HG02884 (cell line): ENCODE measurements at regions not wholly inside any gene's neighbourhood (a gene's known extent, or its start where the extent isn't known, plus 50 kb on each side); places are given as distances from the start of the nearest gene placed in this dataset.

Experiments
- ATAC-seq: cut with Tn5 transposase; IDR thresholded peaks from one replicate; pipeline ENCODE4 v1.9.1; 2021; ENCODE audit warnings: mild to moderate bottlenecking, moderate library complexity; ENCODE audit not compliant: unreplicated experiment

GRCh38 chr13:73860501-73860900, 273.7 kb downstream of the KLF12 start:
- ATAC-seq, result no peak

GRCh38 chr13:73859841-73860240, 274.4 kb downstream of the KLF12 start:
- no peak for ATAC-seq

GRCh38 chr13:73857106-73857505, 277.1 kb downstream of the KLF12 start:
- no peak for ATAC-seq

GRCh38 chr13:73851104-73851503, 283.1 kb downstream of the KLF12 start:
- ATAC-seq, result peak; percentile 67

GRCh38 chr13:73850104-73850873, 283.9 kb downstream of the KLF12 start:
- ATAC-seq, result no peak

GRCh38 chr13:73849292-73849691, 284.9 kb downstream of the KLF12 start:
- ATAC-seq, result peak; percentile 47

- no peak for ATAC-seq
Measured at GRCh38 chr13:73844986-73845385, 289.2 kb downstream of the KLF12 start.

GRCh38 chr13:73842626-73843025, 291.6 kb downstream of the KLF12 start:
- no peak for ATAC-seq

GRCh38 chr13:73842184-73842583, 292.0 kb downstream of the KLF12 start:
- no peak for ATAC-seq

- ATAC-seq, result no peak
Measured at GRCh38 chr13:73837147-73837546, 297.1 kb downstream of the KLF12 start.

GRCh38 chr13:73835138-73835721, 299.0 kb downstream of the KLF12 start:
- peak; percentile 75 for ATAC-seq

- no peak for ATAC-seq
Measured at GRCh38 chr13:73833325-73834070, 300.7 kb downstream of the KLF12 start.

- ATAC-seq, result no peak
Measured at GRCh38 chr13:73832825-73833224, 301.4 kb downstream of the KLF12 start.

- ATAC-seq, result no peak
Measured at GRCh38 chr13:73832128-73832588, 302.0 kb downstream of the KLF12 start.

- ATAC-seq, result no peak
Measured at GRCh38 chr13:73829416-73829815, 304.8 kb downstream of the KLF12 start.

- no peak for ATAC-seq
Measured at GRCh38 chr13:73828811-73829210, 305.4 kb downstream of the KLF12 start.

- no peak for ATAC-seq
Measured at GRCh38 chr13:73827434-73827833, 306.8 kb downstream of the KLF12 start.

- no peak for ATAC-seq
Measured at GRCh38 chr13:73825143-73825542, 309.1 kb downstream of the KLF12 start.

- no peak for ATAC-seq
Measured at GRCh38 chr13:73822668-73823592, 311.3 kb downstream of the KLF12 start.

GRCh38 chr13:73820688-73821087, 313.5 kb downstream of the KLF12 start:
- ATAC-seq, result peak; percentile 53

- ATAC-seq, result no peak
Measured at GRCh38 chr13:73820285-73820684, 313.9 kb downstream of the KLF12 start.
